GM21515 (cell line): ENCODE measurements at regions not wholly inside any gene's neighbourhood (a gene's known extent, or its start where the extent isn't known, plus 50 kb on each side); places are given as distances from the start of the nearest gene placed in this dataset.
"Not testable (repeated sequence)": the region's sequence is repeated elsewhere in the genome, so short reads cannot be mapped to it uniquely, and the experiment has no call there.

ENCODE experiments used
- ATAC-seq: cut with Tn5 transposase; IDR thresholded peaks from one replicate; pipeline ENCODE4 v1.9.1; 2021; ENCODE audit not compliant: unreplicated experiment

GRCh38 chr5:163692091-163692490 lies 186.7 kb downstream of the MAT2B start:
- ATAC-seq = no peak

DNA sequence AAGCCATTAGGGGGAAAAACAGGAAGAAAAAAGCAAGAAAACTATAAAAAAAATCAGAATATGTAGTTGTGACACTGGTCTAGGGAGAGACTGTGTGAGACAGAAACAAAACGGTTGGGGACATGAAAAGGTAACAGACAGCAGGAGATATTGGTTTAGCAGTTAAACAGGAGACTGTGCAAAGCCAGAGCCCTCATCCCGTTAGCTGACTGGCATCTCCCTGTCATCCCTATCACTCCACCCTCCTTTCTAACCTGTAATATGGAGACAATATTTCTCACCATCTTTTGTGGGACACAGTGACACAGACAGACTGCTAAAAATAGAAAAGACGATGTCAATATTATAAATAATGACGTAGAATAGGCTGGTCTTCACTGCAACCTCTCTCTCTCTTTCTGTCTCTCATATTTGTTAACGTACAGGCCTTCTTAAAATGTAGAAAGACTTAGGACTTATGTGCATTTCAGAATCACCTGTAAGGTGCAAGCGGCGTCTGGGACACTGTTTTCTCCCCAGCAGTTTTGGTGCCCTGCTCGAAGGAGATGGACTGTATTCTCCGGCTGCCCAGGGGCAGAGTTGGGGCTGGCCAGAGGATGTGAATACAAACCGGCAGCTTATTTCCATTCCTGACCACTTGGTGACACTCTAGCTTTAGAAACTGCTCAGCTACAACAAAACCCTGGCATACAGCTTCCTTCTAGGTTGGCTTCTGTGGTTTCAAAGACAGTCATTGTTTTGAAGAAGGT lies 190.6 kb downstream of the MAT2B start:
- peak; percentile 96 for ATAC-seq

DNA sequence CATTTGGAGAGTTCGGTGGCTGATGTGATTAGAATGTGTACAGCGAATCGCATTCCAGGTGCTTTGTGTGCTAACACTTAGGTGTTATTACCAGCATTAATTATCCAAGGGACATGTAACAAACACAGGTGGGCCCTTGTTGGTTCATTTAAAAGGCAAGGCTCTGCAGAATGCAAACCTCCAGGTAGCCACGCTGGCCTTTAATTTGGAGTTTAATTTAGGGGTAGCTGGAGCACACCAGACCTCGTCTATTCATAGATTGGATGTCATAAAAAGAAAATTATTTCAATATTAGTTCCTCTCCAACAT lies 191.1 kb downstream of the MAT2B start:
- no peak for ATAC-seq

DNA sequence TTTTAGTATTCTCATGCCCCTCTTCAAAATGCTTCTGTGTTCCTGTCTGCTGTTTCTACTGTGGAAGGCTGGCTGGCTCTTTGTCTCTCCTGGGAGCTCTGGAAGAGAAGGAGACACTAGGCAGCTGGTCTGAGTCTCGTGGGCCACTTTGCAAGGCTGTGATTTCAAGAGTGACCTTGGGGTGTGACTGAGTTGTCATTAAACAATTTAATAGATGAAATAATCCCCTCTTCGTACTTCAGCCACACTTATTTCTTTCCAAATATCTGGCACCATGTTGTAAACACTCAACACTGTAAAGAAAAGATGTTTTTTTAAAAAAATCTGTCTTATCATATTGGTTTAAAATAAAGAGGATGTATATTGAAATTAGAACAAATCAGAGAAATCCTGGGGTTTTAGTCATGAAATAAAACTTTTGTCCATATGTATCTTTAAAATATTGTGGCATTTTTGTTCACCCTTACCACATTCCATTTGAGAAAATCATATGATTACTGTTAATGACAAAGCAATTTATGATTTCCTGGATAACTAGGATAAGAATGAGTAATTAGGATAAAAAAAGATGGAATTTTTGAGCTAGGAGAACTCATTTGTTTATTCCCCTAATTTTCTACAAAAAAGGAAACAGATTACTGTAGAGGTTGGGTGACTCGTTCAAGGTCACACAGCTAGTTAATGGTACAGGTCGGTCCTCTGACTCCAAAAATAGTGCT lies 200.8 kb downstream of the MAT2B start:
- no peak for ATAC-seq

DNA sequence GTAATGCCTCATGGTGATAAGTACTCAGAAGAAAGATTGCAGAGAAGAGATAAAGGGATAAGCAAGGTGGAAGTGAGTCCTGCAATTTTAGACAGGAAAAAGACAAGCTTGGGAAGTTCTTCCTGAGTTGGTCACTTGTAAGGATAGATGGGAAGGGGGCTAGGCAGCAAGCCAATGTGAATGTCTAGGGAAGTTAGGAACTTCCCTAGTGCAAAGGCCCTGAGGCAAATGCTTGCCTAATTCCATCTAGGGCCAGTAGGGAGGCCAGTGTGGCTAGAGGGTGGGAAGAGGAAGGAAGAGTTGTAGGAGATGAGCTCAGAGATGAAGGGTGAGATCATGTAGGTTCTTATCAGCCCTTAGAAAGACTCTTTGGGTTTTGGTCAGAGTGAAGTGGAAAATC lies 206.6 kb downstream of the MAT2B start:
- no peak for ATAC-seq

DNA sequence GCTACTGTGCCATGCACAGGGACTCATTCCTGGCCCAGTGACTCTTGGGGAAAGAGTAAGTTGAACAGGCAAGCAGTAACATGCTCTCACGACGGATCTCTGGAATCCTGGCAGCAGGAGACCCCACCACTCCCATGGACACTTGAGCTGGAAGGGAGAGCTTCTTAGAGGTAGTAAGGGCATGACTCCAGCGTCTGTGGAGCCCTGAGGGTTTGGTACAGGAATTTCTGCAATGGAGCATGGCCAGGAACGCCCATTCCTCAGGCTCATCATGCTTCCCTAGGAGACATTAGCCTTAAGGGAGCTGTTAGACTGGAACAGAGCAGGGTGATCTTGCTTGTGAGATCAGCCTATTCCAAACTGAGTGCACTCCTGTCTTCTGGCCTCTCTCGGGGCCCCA lies 212.9 kb downstream of the MAT2B start:
- no peak for ATAC-seq

GRCh38 chr5:163724305-163724704 lies 218.9 kb downstream of the MAT2B start:
- ATAC-seq = no peak

DNA sequence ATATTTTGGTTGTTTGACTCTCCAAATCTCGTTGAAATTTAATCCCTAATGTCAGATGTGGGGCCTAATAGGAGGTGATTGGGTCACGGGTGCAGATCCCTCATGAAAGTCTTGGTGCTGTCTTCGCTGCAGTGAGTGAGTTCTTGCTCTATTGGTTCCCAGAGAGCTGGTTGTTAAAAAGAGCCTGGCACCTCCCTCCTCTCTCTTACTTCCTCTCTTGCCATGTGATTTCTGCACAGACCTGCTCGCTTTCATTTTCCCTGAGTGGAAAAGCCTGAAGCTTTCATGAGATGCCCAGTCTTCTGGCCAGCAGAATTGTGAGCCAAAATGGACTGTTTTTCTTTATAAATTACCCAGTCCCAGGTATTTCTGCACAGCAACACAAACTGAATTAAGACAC lies 221.6 kb downstream of the MAT2B start:
- peak; percentile 76 for ATAC-seq

DNA sequence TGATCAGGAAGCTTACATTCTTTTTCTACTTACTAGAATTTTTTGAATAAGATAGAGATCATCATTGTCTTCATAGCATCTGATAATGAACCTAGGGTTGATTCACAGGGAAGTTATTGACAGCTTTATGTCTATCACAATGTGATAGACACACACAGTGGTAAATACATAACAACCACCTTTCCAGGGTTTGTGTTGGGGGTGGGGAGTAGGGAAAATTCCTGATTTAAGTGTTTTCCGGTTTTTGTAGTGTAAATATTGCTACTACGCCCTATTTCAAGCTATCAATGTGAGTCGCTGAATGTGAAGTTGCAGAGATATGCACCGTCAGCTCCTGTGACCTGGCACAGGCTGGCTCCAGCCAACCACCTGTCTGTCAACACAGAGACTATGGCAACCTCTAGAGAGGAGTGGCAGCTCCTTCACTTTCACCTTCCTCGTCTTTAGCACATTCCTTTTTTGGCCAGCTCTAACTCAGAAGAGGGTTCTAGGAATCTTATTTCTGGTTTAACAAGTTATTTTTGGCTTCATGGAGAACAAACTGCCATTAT lies 224.9 kb downstream of the MAT2B start:
- ATAC-seq = no peak

DNA sequence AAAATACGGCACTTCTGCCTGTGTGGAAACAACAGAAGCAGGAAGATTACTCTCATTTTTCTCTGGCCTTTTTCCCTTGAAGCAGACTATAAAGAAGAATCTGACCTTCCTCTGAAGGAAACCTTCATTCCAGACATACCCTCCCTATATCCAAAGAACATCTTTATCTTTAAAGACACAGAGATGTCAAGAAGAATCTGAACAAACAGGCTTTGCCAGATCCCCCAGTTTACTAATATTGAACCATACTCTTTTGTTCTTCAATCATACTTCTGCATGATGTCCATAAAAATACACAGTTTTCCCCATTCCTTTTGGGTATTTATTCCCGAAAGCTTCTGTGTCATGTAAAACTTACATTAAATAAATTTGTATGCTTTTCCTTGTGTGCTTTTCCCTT lies 225.8 kb downstream of the MAT2B start:
- ATAC-seq = no peak

GRCh38 chr5:163735069-163735468 lies 229.7 kb downstream of the MAT2B start:
- ATAC-seq = no peak

DNA sequence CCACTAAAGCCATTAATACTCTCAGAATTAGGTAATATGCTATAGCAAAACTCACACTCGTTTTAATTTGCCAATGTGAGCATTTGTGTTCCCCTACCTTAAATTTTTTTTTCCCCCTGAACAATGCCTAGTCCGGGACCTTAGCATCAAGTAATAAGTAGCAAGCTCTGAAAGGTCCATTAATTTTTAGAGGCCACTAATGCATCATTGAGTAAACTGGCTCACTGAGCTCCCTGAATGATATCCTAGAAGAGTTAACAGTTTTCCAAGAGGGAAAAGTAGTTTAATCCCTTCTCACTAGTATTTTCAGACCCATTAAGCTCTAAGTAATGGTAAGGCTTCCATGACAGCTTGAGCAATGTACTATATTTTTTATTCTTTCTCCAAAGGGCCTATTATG lies 242.2 kb downstream of the MAT2B start:
- ATAC-seq = no peak

- ATAC-seq = no peak
These were observed 243.5 kb downstream of the MAT2B start for GRCh38 chr5:163748934-163749333.

DNA sequence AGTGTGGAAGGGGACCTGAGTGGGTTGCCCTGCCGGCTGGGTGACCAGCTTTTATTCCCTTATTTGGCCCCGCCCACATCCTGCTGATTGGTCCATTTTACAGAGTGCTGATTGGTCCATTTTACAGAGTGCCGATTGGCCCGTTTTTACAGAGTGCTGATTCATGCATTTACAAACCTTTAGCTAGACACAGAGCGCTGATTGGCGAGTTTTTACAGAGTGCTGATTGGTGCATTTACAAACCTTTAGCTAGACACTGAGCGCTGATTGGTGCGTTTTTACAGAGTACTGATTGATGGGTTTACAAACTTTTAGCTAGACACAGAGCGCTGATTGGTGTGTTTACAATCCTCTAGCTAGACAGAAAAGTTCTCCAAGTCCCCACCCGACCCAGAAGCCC lies 245.0 kb downstream of the MAT2B start:
- not testable (repeated sequence) for ATAC-seq

- no peak for ATAC-seq
These were observed 250.1 kb downstream of the MAT2B start for GRCh38 chr5:163755505-163755904.

GRCh38 chr5:163756170-163756569 lies 250.8 kb downstream of the MAT2B start:
- ATAC-seq = no peak

GRCh38 chr5:163757344-163757743 lies 251.9 kb downstream of the MAT2B start:
- ATAC-seq = no peak

DNA sequence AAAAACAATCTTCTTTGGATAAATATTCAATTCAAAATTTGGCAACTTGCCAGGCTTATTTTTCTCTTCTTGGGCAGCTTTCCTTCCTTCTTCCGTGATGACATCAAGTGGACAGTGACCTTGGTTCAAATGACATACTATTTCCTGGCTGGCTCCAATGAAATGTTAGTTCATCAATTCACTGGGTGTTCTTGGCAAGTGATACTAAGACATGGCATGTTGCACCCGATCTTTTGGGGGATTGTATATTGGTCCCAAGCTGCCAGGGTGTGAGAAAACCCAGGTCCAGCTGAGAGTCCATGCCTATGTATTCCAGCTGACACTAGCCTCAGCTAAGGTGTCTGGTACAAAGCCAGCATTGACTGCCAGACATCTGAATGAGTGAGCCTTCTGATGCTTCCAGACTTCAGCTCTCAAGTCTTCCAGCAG lies 252.9 kb downstream of the MAT2B start:
- ATAC-seq = no peak

DNA sequence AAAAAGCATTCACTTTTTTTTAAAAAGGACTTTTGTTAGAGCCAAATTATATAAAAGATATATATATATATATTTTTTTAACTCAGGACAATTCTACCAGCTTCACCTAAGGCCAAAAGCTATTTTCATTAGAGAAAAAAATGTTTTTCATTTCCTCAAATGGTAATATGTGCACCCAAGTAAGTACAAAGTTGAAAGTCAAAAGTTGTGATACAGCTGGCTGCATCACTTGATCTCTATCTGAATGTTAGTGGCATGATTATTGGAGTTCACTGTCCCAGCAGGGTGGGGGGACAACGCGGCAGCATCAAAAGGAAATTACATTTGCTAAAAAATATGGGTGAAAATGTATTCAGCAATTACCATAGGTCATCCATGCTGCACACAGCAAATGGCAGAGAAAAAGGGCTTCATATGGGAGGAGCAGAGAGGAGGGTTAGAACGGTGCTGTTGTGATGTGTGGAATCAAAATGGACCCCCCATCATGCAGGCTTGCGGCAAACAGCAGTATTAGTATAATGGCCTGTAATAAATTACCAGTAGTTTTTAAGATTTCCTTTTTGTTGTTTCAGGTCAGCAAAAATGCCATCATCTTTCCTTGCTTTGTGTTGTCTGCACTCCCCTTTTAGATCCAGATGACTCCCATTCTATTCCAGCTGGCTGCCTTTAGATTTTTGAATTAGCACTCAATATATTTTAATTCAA lies 253.7 kb downstream of the MAT2B start:
- no peak for ATAC-seq

GRCh38 chr5:163760498-163760897 lies 255.1 kb downstream of the MAT2B start:
- no peak for ATAC-seq

- no peak for ATAC-seq
These were observed 261.7 kb downstream of the MAT2B start for GRCh38 chr5:163766936-163767670.
